ENCODE measurements at regions not wholly inside any gene's neighbourhood (a gene's known extent, or its start where the extent isn't known, plus 50 kb on each side); places are given as distances from the start of the nearest gene placed in this dataset.

GRCh38 chr2:57681650-57682049, 365.0 kb upstream of the VRK2 start:
- H2BK20ac ChIP-seq (ENCODE audit: low read length), result no peak overlapping the region
- no peak overlapping the region for H3K4me2 ChIP-seq (ENCODE audit: insufficient read depth in 1 of 2, low read depth in 2 of 2, low read length in 2 of 2)
- H3K4ac ChIP-seq (replicated peaks; ENCODE audit: insufficient read length, low read depth, low read length), result no peak overlapping the region
- H3K14ac ChIP-seq (ENCODE audit: insufficient read length), result no peak overlapping the region
- H3K79me1 ChIP-seq (ENCODE audit: low read depth, low read length), result no peaks in the 10 kb centered on the region
- no peak overlapping the region for H3K27ac ChIP-seq (ENCODE audit: low read depth, low read length)
- WGBS, 2 experiments (ENCODE audit: extremely low coverage in 1 of 2, insufficient coverage in 1 of 2, insufficient read length in 1 of 2, insufficient replicate concordance in 2 of 2, low coverage in 1 of 2, low lambda C conversion rate in 2 of 2, missing lambda C conversion rate in 1 of 2), result 88% methylated on average over 1 of the region's 1 CpG; no CpG with 5 or more reads in 1 of the 2 experiments
- no peaks in the 10 kb centered on the region for H3K4me1 ChIP-seq (replicated peaks in 1 of 4; ENCODE audit: control insufficient read depth in 3 of 4, insufficient read depth in 4 of 4, low read length in 3 of 4)
- H2BK15ac ChIP-seq (ENCODE audit: low read length), result no peak overlapping the region
- no peaks in the 10 kb centered on the region for H3K23me2 ChIP-seq (ENCODE audit: low read depth, low read length)
- H2AFZ ChIP-seq (ENCODE audit: low read length), result no peak overlapping the region
- H2BK5ac ChIP-seq (ENCODE audit: low read depth, low read length), result no peak overlapping the region
- H3K56ac ChIP-seq (replicated peaks; ENCODE audit: insufficient read length, low read depth, low read length), result no peak overlapping the region
- ChIA-PET POLR2A (ENCODE audit: partially characterized antibody) (no interaction called here), CTCF (ENCODE audit: partially characterized antibody) (interaction anchor here (0.8 kb wide), 1 partner anchor 39 kb away, joined by 3 read pairs; no protein-coding TSS in a partner anchor)
- no peak overlapping the region for H3K9ac ChIP-seq (replicated peaks in 1 of 4; ENCODE audit: extremely low read depth in 1 of 4, low read depth in 3 of 4, low read length in 3 of 4)
- DNase-seq (ENCODE audit: low read depth in 1 of 2, low spot score in 2 of 2) (no peak), FAIRE-seq (no peak)
- H4K91ac ChIP-seq (replicated peaks; ENCODE audit: insufficient read length, low read length), result no peak overlapping the region
- H3K27me3 ChIP-seq (replicated peaks in 1 of 4; ENCODE audit: control insufficient read depth in 3 of 4, extremely low read depth in 1 of 4, insufficient read depth in 3 of 4, low read length in 3 of 4), result no peaks in the 10 kb centered on the region
- no peaks in the 10 kb centered on the region for H4K20me1 ChIP-seq (replicated peaks in 1 of 2; ENCODE audit: control insufficient read depth in 1 of 2, insufficient read depth in 2 of 2, low read length in 2 of 2)
- no peaks in the 10 kb centered on the region for H3K9me3 ChIP-seq (ENCODE audit: insufficient read depth in 2 of 2, low read depth in 1 of 2, low read length in 1 of 2)
- H3K36me3 ChIP-seq (ENCODE audit: control insufficient read depth in 2 of 4, insufficient read depth in 4 of 4, low read length in 3 of 4), result no peaks in the 10 kb centered on the region
- no peak overlapping the region for H2BK12ac ChIP-seq (ENCODE audit: low read depth, low read length)
- TF ChIP-seq SIX5 (IDR thresholded peaks at IDR 0.05; ENCODE audit: low read depth, low read length) (no peak), SUZ12 (IDR thresholded peaks at IDR 0.05; ENCODE audit: low read length) (no peak), CTBP2 (IDR thresholded peaks at IDR 0.05; ENCODE audit: borderline replicate concordance, insufficient read depth, insufficient read length, low read length) (no peak), TEAD4 (IDR thresholded peaks at IDR 0.05; ENCODE audit: low read depth, low read length) (no peak), BCL11A (IDR thresholded peaks at IDR 0.05; ENCODE audit: low read depth in 2 of 2, low read length in 2 of 2) (no peak), TAF7 (optimal IDR thresholded peaks at IDR 0.05; ENCODE audit: borderline replicate concordance, low read depth, low read length) (no peak), POU5F1 (IDR thresholded peaks at IDR 0.05; ENCODE audit: low read depth, low read length) (no peak)
- TF ChIP-seq, protein P1, sequence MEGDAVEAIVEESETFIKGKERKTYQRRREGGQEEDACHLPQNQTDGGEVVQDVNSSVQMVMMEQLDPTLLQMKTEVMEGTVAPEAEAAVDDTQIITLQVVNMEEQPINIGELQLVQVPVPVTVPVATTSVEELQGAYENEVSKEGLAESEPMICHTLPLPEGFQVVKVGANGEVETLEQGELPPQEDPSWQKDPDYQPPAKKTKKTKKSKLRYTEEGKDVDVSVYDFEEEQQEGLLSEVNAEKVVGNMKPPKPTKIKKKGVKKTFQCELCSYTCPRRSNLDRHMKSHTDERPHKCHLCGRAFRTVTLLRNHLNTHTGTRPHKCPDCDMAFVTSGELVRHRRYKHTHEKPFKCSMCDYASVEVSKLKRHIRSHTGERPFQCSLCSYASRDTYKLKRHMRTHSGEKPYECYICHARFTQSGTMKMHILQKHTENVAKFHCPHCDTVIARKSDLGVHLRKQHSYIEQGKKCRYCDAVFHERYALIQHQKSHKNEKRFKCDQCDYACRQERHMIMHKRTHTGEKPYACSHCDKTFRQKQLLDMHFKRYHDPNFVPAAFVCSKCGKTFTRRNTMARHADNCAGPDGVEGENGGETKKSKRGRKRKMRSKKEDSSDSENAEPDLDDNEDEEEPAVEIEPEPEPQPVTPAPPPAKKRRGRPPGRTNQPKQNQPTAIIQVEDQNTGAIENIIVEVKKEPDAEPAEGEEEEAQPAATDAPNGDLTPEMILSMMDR (IDR thresholded peaks at IDR 0.05; ENCODE audit: control extremely low read depth in 1 of 3, insufficient read depth in 1 of 3, low read depth in 1 of 3, low read length in 3 of 3), result no peak
- H3K18ac ChIP-seq (ENCODE audit: extremely low read depth, low read length), result no peak overlapping the region
- no peak overlapping the region for H2BK120ac ChIP-seq (replicated peaks; ENCODE audit: low read depth, low read length)
- H3K4me3 ChIP-seq (ENCODE audit: extremely low read depth in 1 of 4, insufficient read depth in 2 of 4, low read depth in 3 of 4, low read length in 4 of 4), result no peak overlapping the region
- no peak overlapping the region for H2AK5ac ChIP-seq (ENCODE audit: low read depth, low read length)
- H4K8ac ChIP-seq (ENCODE audit: extremely low read depth, insufficient read depth, low read length), result no peak overlapping the region
- H4K5ac ChIP-seq (ENCODE audit: insufficient read length, low read depth, low read length), result no peak overlapping the region
- no peaks in the 10 kb centered on the region for H3K79me2 ChIP-seq (ENCODE audit: control insufficient read depth in 1 of 2, insufficient read depth in 2 of 2, low read length in 2 of 2)
- no peak overlapping the region for H3K23ac ChIP-seq (ENCODE audit: insufficient read length)

All from H1 (cell line).